Cerebellar cortex (tissue), 1 donor: ENCODE measurements at regions not wholly inside any gene's neighbourhood (a gene's known extent, or its start where the extent isn't known, plus 50 kb on each side); places are given as distances from the start of the nearest gene placed in this dataset.

Source experiments
- DNase-seq: peaks from one replicate; pipeline ENCODE4 v3.0.0-alpha.2; 2015; ENCODE audit warnings: low spot score

DNA sequence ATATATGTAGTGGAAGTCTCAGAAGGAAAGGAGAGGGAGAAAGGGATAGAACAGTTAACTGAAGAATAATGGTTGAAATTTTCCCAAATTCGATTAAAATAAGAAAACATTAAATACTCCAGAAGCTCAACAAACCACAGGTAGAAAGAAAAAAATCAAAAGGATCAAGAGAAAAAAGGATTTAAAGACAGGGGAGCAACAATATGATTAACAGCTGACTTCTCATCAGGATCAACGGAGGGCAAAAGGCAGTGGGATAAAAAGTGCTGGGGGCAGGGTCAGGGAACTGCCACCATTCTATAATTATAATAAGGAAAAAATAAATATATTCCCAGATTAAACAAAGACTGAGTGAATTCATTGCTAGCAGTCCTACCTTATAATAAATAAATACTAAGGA lies 55.3 kb downstream of the CDKN2C start:
- no peak for DNase-seq

DNA sequence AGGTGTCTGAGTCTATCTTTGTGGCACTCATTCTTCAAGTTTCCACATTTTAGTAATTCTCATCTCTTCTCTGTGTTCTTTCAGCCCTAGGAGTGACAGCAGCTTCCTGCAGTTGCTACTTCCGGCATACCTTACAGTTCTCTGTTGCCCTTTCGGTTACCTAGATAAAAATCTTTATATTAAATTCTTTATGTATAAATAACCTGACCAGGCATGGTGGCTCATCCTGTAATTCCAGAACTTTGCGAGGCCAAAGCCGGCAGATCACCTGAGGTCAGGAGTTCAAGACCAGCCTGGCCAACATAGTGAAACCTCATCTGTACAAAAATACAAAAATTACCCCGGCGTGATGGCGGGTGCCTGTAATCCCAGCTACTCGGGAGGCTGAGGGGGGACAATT lies 62.9 kb downstream of the CDKN2C start:
- no peak for DNase-seq

DNA sequence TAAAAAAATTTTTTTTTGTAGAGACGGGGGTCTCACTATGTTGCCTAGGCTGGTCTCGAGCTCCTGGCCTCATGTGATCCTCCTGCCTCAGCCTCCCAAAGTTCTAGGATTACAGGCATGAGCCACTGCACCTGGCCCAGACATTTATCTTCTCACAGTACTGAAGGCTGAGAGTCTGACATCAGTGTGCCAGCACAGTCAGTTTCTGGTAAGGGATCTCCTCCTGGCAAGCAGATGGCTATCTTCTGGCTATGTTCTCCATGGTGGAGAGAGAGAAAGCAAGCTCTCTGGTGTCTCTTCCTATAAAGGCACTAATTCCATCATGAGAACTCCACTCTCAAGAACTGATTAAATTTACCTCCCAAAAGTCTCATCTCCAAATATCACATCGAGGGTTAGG lies 57.8 kb upstream of the C1orf185 start:
- DNase-seq = peak; percentile 4

DNA sequence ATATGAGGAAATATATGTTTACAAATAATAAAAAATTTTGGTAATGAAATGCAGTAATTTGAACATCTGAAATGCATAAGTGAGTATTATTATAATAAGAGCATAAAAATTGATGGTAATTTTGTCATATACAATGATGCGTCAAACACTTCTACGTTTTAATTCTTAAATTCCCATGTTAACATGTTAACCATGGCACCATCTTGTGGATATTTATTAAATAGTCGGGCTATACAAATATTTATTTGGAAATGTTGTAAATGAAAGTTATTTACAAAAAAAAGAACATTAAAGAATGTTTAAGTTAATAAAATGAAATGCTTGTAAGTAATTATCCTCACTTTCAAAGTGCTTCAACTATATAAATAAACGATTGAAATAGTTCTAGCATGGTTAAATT lies 57.2 kb upstream of the C1orf185 start:
- DNase-seq = peak; percentile 14

DNA sequence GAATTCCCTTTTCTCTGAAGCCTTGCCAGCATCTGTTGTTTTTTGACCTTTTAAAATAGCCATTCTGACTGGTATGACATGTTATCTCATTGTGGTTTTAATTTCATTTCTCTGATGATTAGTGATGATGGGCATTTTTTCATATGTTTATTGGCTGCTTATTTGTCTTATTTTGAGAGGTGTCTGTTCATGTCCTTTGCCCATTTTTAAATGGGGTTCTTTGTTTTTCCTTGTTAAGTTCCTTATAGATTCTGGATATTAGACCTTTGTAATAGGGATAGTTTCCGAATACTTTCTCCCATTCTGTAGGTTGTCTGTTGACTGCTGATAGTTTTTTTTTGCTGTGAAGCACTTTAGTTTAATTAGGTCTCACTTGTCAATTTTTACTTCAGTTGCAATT lies 54.0 kb upstream of the C1orf185 start:
- no peak for DNase-seq

DNA sequence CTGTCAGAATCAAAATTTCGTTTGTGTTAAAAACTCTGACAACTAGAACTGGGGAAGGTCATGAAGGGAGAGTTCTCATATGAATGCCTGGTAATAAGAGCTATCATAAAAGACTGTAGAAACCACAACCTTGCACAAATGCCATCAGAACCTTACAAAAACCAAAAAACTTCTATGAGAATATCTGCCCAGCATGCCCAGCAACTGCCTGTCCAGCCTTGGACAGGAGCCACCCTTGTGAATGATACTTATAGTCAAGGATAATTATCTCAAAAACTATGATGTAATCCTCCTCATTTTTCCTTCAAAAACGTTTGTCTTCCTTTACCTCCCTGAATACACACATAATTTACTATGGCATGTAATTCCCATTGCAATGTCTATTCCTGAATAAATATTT lies 53.4 kb upstream of the C1orf185 start:
- DNase-seq = no peak
